GM23338 (cell line): ENCODE measurements at regions not wholly inside any gene's neighbourhood (a gene's known extent, or its start where the extent isn't known, plus 50 kb on each side); places are given as distances from the start of the nearest gene placed in this dataset.

ENCODE experiments used
- ATAC-seq: fragments of 200-7000 bp; cut with Tn5 transposase; 3 replicates; pipeline ENCODE4 v1.9.1; 2020
- DNase-seq: peaks from one replicate; pipeline ENCODE4 v3.0.0-alpha.2; 2015; ENCODE audit warnings: low spot score
- H2AFZ ChIP-seq: fragments of 200-600 bp; sonication (generic); 2 replicates; pipeline ENCODE4 v1.8.0; 2016; ENCODE audit warnings: antibody characterized with exemption, mild to moderate bottlenecking, moderate library complexity
- H3F3A ChIP-seq: fragments of 200-600 bp; sonication (generic); replicated peaks from 2 replicates; pipeline ENCODE4 v1.8.0; 2017; ENCODE audit warnings: antibody characterized with exemption, mixed run types, low read depth
- H3K27ac ChIP-seq: fragments of 200-600 bp; sonication (generic); 2 replicates; pipeline ENCODE4 v1.6.1; 2016; ENCODE audit warnings: low read depth
- H3K27me3 ChIP-seq: fragments of 200-600 bp; sonication (generic); 2 replicates; pipeline ENCODE4 v1.8.0; 2016; ENCODE audit warnings: mild to moderate bottlenecking, mixed run types, moderate library complexity; ENCODE audit not compliant: insufficient read depth
- H3K36me3 ChIP-seq: fragments of 200-600 bp; sonication (generic); 2 replicates; pipeline ENCODE4 v1.8.0; 2016; ENCODE audit warnings: mild to moderate bottlenecking; ENCODE audit not compliant: insufficient read depth
- H3K4me1 ChIP-seq: fragments of 200-600 bp; sonication (generic); 2 replicates; pipeline ENCODE4 v1.8.0; 2016; ENCODE audit warnings: mild to moderate bottlenecking, moderate library complexity; ENCODE audit not compliant: insufficient read depth
- H3K4me2 ChIP-seq: fragments of 200-600 bp; sonication (generic); 2 replicates; pipeline ENCODE4 v1.7.1; 2017; ENCODE audit warnings: mixed run types
- H3K4me3 ChIP-seq: fragments of 200-600 bp; sonication (generic); 2 replicates; pipeline ENCODE4 v1.6.1; 2016; ENCODE audit warnings: mixed run types
- H3K79me2 ChIP-seq: fragments of 200-600 bp; sonication (generic); replicated peaks from 2 replicates; pipeline ENCODE4 v1.8.0; 2017; ENCODE audit warnings: mild to moderate bottlenecking; ENCODE audit not compliant: insufficient read depth
- H3K9me2 ChIP-seq: fragments of 200-600 bp; sonication (generic); 2 replicates; pipeline ENCODE4 v1.8.0; 2017; ENCODE audit not compliant: insufficient read depth
- H4K20me1 ChIP-seq: fragments of 200-600 bp; sonication (generic); replicated peaks from 2 replicates; pipeline ENCODE4 v1.8.0; 2017; ENCODE audit warnings: mild to moderate bottlenecking; ENCODE audit not compliant: insufficient read depth
- H3K27ac Mint-ChIP-seq: 2 replicates; pipeline ENCODE4 v1.8.0; 2020; ENCODE audit warnings: inconsistent platforms, mild to moderate bottlenecking, moderate library complexity, mixed read lengths
- H3K27me3 Mint-ChIP-seq: 3 replicates; pipeline ENCODE4 v1.8.0; 2022; ENCODE audit warnings: low read depth, mild to moderate bottlenecking, moderate library complexity, mixed read lengths, inconsistent platforms; ENCODE audit not compliant: insufficient read depth, poor library complexity
- H3K36me3 Mint-ChIP-seq: 3 replicates; pipeline ENCODE4 v1.8.0; 2021; ENCODE audit warnings: low read depth, mild to moderate bottlenecking, inconsistent platforms, moderate library complexity, mixed read lengths
- H3K4me1 Mint-ChIP-seq: 3 replicates; pipeline ENCODE4 v1.8.0; 2020; ENCODE audit warnings: mild to moderate bottlenecking, inconsistent platforms, mixed read lengths
- H3K4me3 Mint-ChIP-seq: 3 replicates; pipeline ENCODE4 v1.8.0; 2021; ENCODE audit warnings: moderate library complexity, mild to moderate bottlenecking, inconsistent platforms, mixed read lengths
- H3K9me3 Mint-ChIP-seq: 3 replicates; pipeline ENCODE4 v1.8.0; 2020; ENCODE audit warnings: moderate library complexity, mild to moderate bottlenecking, inconsistent platforms, mixed read lengths
- CREB1 ChIP-seq: fragments of 250-450 bp; sonication (Bioruptor Pico); IDR thresholded peaks from 2 replicates; pipeline ENCODE4 v1.5.0; 2020; ENCODE audit warnings: low read depth, mild to moderate bottlenecking, moderate library complexity
- EZH2 ChIP-seq: fragments of 200-600 bp; sonication (generic); IDR thresholded peaks from one replicate; pipeline ENCODE4 v1.8.0; 2017; ENCODE audit warnings: antibody characterized with exemption, mild to moderate bottlenecking, low read depth; ENCODE audit not compliant: unreplicated experiment
- EZH2phosphoT487 ChIP-seq: fragments of 200-600 bp; sonication (generic); IDR thresholded peaks from one replicate; pipeline ENCODE4 v1.8.1; 2018; ENCODE audit warnings: antibody characterized with exemption; ENCODE audit not compliant: unreplicated experiment
- JUNB ChIP-seq: IDR thresholded peaks from one replicate; pipeline ENCODE4 v1.6.1; 2016; ENCODE audit warnings: antibody characterized with exemption; ENCODE audit not compliant: unreplicated experiment
- NANOG ChIP-seq: IDR thresholded peaks from 2 replicates; pipeline ENCODE4 v1.6.1; 2016; ENCODE audit warnings: antibody characterized with exemption, borderline replicate concordance
- POLR2AphosphoS5 ChIP-seq: IDR thresholded peaks from 2 replicates; pipeline ENCODE4 v1.6.1; 2016; ENCODE audit warnings: antibody characterized with exemption, low read depth
- REST ChIP-seq: IDR thresholded peaks from one replicate; pipeline ENCODE4 v1.6.1; 2018; ENCODE audit warnings: antibody characterized with exemption; ENCODE audit not compliant: unreplicated experiment
- STAT1 ChIP-seq: IDR thresholded peaks from one replicate; pipeline ENCODE4 v1.6.1; 2016; ENCODE audit warnings: antibody characterized with exemption; ENCODE audit not compliant: unreplicated experiment
- ZNF114 ChIP-seq: fragments of 250-450 bp; sonication (Bioruptor Pico); IDR thresholded peaks from 2 replicates; pipeline ENCODE4 v1.5.0; 2020; ENCODE audit warnings: mild to moderate bottlenecking, moderate library complexity
- ZNF331 ChIP-seq: fragments of 250-450 bp; sonication (Bioruptor Pico); IDR thresholded peaks from 2 replicates; pipeline ENCODE4 v1.5.0; 2020; ENCODE audit warnings: low read depth, mild to moderate bottlenecking, moderate library complexity
- TF ChIP-seq, protein P1 (sequence below), 2 experiments: fragments of 200-600 bp in 1 of 2; sonication (generic) in 1 of 2; conservative IDR thresholded peaks; 2 replicates each; pipeline versions ENCODE4 v1.5.1 to v1.6.1; 2016 to 2017; ENCODE audit warnings: antibody characterized with exemption in 2 of 2, low read depth in 2 of 2, mild to moderate bottlenecking in 2 of 2, moderate library complexity in 1 of 2
- TF ChIP-seq, protein P2 (sequence below): IDR thresholded peaks from 2 replicates; pipeline ENCODE4 v1.6.1; 2016; ENCODE audit warnings: antibody characterized with exemption
- TF ChIP-seq, protein P3 (sequence below): fragments of 250-450 bp; sonication (Bioruptor Pico); IDR thresholded peaks from 2 replicates; pipeline ENCODE4 v1.5.0; 2020; ENCODE audit warnings: mild to moderate bottlenecking, moderate library complexity

DNA sequence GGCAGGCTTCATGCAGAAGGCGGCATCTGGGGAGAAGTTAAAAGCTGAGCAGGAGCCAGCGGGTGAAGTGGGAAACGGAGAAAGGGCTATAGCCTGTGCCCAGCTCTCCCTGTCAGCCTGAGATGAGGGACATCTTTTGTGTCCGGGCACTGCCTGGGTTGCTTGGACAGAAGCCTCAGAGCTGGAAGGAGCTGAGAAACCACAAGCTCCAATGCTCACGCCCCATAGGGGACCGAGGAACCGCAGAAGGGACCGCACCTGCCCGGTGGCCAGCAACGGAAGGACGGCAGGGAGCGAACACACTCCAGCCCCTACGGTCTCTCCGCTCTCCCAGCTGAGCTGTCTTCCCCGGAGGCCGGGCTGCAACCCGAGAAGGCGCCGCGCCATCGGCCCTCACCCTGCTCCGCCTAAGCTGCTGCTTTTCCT lies 175.8 kb downstream of the NPIPB11 start:
- peak; percentile 57 for DNase-seq
- Histone ChIP-seq H3K9me2 (no peaks in the 10 kb centered on the region), H3K4me3 (no peak overlapping the region), H3F3A (no peaks in the 10 kb centered on the region), H3K4me1 (no peaks in the 10 kb centered on the region), H2AFZ (no peak overlapping the region), H3K79me2 (no peaks in the 10 kb centered on the region), H3K36me3 (no peaks in the 10 kb centered on the region), H4K20me1 (no peaks in the 10 kb centered on the region), H3K4me2 (no peak overlapping the region), H3K27ac (no peak overlapping the region), H3K27me3 (no peaks in the 10 kb centered on the region)
- Mint-ChIP-seq H3K4me1 (peaks cover 4% of the 10 kb centered on the region; the same call in 2 of the 3 replicates), H3K27me3 (peaks cover 11% of the 10 kb centered on the region), H3K36me3 (peaks cover 3% of the 10 kb centered on the region; the same call in 1 of the 3 replicates), H3K4me3 (no peak overlapping the region), H3K27ac (no peak overlapping the region), H3K9me3 (peaks cover 11% of the 10 kb centered on the region; the same call in 2 of the 3 replicates)
- peak; percentile 81 for ATAC-seq
- TF ChIP-seq POLR2AphosphoS5: no peak
- TF ChIP-seq EZH2phosphoT487: no peak
- TF ChIP-seq, protein P1, sequence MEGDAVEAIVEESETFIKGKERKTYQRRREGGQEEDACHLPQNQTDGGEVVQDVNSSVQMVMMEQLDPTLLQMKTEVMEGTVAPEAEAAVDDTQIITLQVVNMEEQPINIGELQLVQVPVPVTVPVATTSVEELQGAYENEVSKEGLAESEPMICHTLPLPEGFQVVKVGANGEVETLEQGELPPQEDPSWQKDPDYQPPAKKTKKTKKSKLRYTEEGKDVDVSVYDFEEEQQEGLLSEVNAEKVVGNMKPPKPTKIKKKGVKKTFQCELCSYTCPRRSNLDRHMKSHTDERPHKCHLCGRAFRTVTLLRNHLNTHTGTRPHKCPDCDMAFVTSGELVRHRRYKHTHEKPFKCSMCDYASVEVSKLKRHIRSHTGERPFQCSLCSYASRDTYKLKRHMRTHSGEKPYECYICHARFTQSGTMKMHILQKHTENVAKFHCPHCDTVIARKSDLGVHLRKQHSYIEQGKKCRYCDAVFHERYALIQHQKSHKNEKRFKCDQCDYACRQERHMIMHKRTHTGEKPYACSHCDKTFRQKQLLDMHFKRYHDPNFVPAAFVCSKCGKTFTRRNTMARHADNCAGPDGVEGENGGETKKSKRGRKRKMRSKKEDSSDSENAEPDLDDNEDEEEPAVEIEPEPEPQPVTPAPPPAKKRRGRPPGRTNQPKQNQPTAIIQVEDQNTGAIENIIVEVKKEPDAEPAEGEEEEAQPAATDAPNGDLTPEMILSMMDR (conservative IDR thresholded peaks at IDR 0.05; ENCODE audit: low read depth in 2 of 2): no peak
- no peak for TF ChIP-seq EZH2
- TF ChIP-seq, protein P2, sequence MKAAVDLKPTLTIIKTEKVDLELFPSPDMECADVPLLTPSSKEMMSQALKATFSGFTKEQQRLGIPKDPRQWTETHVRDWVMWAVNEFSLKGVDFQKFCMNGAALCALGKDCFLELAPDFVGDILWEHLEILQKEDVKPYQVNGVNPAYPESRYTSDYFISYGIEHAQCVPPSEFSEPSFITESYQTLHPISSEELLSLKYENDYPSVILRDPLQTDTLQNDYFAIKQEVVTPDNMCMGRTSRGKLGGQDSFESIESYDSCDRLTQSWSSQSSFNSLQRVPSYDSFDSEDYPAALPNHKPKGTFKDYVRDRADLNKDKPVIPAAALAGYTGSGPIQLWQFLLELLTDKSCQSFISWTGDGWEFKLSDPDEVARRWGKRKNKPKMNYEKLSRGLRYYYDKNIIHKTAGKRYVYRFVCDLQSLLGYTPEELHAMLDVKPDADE: no peak
- TF ChIP-seq CREB1 (CRISPR knock-in tag): no peak
- TF ChIP-seq ZNF331: no peak
- TF ChIP-seq ZNF114 (CRISPR knock-in tag): no peak
- TF ChIP-seq, protein P3, sequence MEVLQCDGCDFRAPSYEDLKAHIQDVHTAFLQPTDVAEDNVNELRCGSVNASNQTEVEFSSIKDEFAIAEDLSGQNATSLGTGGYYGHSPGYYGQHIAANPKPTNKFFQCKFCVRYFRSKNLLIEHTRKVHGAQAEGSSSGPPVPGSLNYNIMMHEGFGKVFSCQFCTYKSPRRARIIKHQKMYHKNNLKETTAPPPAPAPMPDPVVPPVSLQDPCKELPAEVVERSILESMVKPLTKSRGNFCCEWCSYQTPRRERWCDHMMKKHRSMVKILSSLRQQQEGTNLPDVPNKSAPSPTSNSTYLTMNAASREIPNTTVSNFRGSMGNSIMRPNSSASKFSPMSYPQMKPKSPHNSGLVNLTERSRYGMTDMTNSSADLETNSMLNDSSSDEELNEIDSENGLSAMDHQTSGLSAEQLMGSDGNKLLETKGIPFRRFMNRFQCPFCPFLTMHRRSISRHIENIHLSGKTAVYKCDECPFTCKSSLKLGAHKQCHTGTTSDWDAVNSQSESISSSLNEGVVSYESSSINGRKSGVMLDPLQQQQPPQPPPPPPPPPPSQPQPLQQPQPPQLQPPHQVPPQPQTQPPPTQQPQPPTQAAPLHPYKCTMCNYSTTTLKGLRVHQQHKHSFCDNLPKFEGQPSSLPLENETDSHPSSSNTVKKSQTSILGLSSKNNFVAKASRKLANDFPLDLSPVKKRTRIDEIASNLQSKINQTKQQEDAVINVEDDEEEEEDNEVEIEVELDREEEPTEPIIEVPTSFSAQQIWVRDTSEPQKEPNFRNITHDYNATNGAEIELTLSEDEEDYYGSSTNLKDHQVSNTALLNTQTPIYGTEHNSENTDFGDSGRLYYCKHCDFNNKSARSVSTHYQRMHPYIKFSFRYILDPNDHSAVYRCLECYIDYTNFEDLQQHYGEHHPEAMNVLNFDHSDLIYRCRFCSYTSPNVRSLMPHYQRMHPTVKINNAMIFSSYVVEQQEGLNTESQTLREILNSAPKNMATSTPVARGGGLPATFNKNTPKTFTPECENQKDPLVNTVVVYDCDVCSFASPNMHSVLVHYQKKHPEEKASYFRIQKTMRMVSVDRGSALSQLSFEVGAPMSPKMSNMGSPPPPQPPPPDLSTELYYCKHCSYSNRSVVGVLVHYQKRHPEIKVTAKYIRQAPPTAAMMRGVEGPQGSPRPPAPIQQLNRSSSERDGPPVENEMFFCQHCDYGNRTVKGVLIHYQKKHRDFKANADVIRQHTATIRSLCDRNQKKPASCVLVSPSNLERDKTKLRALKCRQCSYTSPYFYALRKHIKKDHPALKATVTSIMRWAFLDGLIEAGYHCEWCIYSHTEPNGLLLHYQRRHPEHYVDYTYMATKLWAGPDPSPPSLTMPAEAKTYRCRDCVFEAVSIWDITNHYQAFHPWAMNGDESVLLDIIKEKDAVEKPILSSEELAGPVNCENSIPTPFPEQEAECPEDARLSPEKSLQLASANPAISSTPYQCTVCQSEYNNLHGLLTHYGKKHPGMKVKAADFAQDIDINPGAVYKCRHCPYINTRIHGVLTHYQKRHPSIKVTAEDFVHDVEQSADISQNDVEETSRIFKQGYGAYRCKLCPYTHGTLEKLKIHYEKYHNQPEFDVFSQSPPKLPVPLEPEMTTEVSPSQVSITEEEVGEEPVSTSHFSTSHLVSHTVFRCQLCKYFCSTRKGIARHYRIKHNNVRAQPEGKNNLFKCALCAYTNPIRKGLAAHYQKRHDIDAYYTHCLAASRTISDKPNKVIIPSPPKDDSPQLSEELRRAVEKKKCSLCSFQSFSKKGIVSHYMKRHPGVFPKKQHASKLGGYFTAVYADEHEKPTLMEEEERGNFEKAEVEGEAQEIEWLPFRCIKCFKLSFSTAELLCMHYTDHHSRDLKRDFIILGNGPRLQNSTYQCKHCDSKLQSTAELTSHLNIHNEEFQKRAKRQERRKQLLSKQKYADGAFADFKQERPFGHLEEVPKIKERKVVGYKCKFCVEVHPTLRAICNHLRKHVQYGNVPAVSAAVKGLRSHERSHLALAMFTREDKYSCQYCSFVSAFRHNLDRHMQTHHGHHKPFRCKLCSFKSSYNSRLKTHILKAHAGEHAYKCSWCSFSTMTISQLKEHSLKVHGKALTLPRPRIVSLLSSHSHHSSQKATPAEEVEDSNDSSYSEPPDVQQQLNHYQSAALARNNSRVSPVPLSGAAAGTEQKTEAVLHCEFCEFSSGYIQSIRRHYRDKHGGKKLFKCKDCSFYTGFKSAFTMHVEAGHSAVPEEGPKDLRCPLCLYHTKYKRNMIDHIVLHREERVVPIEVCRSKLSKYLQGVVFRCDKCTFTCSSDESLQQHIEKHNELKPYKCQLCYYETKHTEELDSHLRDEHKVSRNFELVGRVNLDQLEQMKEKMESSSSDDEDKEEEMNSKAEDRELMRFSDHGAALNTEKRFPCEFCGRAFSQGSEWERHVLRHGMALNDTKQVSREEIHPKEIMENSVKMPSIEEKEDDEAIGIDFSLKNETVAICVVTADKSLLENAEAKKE (CRISPR knock-in tag): no peak
- no peak for TF ChIP-seq NANOG
- no peak for TF ChIP-seq REST
- no peak for TF ChIP-seq STAT1
- no peak for TF ChIP-seq JUNB
